ENCODE measurements at regions not wholly inside any gene's neighbourhood (a gene's known extent, or its start where the extent isn't known, plus 50 kb on each side); places are given as distances from the start of the nearest gene placed in this dataset.

GRCh38 chr5:156142867-156143266 lies 184.1 kb upstream of the SGCD start:
- TF ChIP-seq ATF2 (IDR thresholded peaks at IDR 0.05; ENCODE audit: low read length) = no peak
- TF ChIP-seq POLR2A (IDR thresholded peaks at IDR 0.05; ENCODE audit: control extremely low read depth in 1 of 2, low read depth in 2 of 2, low read length in 2 of 2) = no peak
- no peak for TF ChIP-seq JUND (IDR thresholded peaks at IDR 0.05; ENCODE audit: low read length)
- no peak for TF ChIP-seq BCL11A (IDR thresholded peaks at IDR 0.05; ENCODE audit: low read depth in 2 of 2, low read length in 2 of 2)
- TF ChIP-seq RFX5 (IDR thresholded peaks at IDR 0.05; ENCODE audit: borderline replicate concordance, low read depth, low read length) = no peak
- no peak for TF ChIP-seq CTCF (IDR thresholded peaks at IDR 0.05; ENCODE audit: control extremely low read depth in 1 of 3, insufficient read depth in 1 of 3, low read depth in 1 of 3, low read length in 3 of 3)
- TF ChIP-seq SRF (IDR thresholded peaks at IDR 0.05; ENCODE audit: low read depth, low read length) = no peak
- no peak for TF ChIP-seq ZNF274 (IDR thresholded peaks at IDR 0.05; ENCODE audit: borderline replicate concordance, extremely low read depth, low read length)
- no peak for TF ChIP-seq ATF3 (IDR thresholded peaks at IDR 0.05; ENCODE audit: insufficient read depth, low read depth, low read length)
- no peak for TF ChIP-seq SUZ12 (IDR thresholded peaks at IDR 0.05; ENCODE audit: low read length)
- TF ChIP-seq YY1 (IDR thresholded peaks at IDR 0.05; ENCODE audit: low read depth, low read length) = no peak
- TF ChIP-seq SIN3A (conservative IDR thresholded peaks at IDR 0.05 in 1 of 2, IDR thresholded peaks at IDR 0.05 in 1 of 2; ENCODE audit: low read depth in 1 of 2, low read length in 2 of 2) = no peak
- TF ChIP-seq TAF1 (IDR thresholded peaks at IDR 0.05; ENCODE audit: low read depth, low read length) = no peak
- no peak for TF ChIP-seq MAX (IDR thresholded peaks at IDR 0.05)

Measured in H1 (cell line).